ENCODE measurements at regions not wholly inside any gene's neighbourhood (a gene's known extent, or its start where the extent isn't known, plus 50 kb on each side); places are given as distances from the start of the nearest gene placed in this dataset.
"Not testable (repeated sequence)": the region's sequence is repeated elsewhere in the genome, so short reads cannot be mapped to it uniquely, and the experiment has no call there.

DNA sequence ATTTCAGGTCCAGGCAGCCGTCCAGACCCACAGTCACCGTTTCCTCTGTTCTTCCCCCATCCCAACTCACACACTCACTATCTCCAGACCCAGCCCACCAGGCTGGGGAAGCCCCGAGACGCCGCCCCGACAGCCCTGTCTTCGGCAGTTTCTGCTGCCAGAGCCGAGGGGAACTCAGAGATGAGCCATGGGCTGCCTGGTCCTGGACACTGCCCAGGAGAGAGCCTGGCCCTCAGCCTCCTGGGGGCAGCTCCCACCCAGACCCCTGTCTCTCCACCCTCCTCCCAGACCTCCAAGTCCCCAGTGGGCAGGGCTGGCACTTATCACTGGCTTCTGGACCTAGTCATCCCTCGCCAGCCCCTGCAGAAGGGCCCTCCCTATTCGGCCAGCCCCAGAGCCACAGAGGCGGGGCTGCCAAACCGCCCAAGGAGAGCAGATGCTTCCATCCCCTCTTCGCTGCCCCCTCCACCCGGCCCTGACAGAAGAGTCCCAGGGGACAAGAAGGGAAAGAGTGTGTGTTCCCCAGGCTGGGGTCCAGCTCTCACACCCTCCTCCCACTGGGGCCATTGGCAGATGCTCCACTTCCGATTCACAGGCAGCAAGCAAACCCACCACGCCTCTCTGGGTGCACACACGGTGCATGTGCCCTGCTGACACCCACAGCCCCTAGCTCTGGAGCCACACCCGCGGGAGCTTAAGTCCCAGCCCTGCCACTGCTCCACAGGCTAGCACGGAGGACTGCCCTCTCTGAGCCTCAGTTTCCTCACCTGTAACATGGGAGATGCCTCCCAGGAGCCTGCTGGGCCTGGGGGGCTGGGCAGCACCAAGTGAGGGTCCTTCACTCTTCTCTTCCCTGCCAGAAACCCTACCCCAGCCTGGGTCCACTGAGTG is 186.4 kb downstream of the TBC1D2B start:
- not testable (repeated sequence) for TF ChIP-seq CTCF, POLR2A (IDR thresholded peaks at IDR 0.05)
